Dendritic cell treated with granulocyte-macrophage colony-stimulating factor and Interleukin-4, amounts not matched to agents 40 ng/mL and 50 ng/mL, for 4 days (primary cell): ENCODE measurements at regions not wholly inside any gene's neighbourhood (a gene's known extent, or its start where the extent isn't known, plus 50 kb on each side); places are given as distances from the start of the nearest gene placed in this dataset.
"Not testable (repeated sequence)": the region's sequence is repeated elsewhere in the genome, so short reads cannot be mapped to it uniquely, and the experiment has no call there.

ENCODE experiments used
- H3K27ac Mint-ChIP-seq: one replicate; pipeline ENCODE4 v1.8.0; 2022; ENCODE audit warnings: mild to moderate bottlenecking, mixed read lengths
- H3K27me3 Mint-ChIP-seq: one replicate; pipeline ENCODE4 v1.8.0; 2022; ENCODE audit warnings: mild to moderate bottlenecking, mixed read lengths
- H3K36me3 Mint-ChIP-seq: one replicate; pipeline ENCODE4 v1.8.0; 2022; ENCODE audit warnings: low read depth, mixed read lengths
- H3K4me1 Mint-ChIP-seq: one replicate; pipeline ENCODE4 v1.8.0; 2022; ENCODE audit warnings: low read depth, mixed read lengths
- H3K4me3 Mint-ChIP-seq: one replicate; pipeline ENCODE4 v1.8.0; 2022; ENCODE audit warnings: mild to moderate bottlenecking, moderate library complexity, mixed read lengths
- H3K9me3 Mint-ChIP-seq: one replicate; pipeline ENCODE4 v1.8.0; 2022; ENCODE audit warnings: mixed read lengths
- intact Hi-C: fragments of 100-400 bp; cut with micrococcal nuclease; formaldehyde crosslinking; loops from one replicate; pipeline ENCODE4 v1.15.0; 2022

- H3K9me3 Mint-ChIP-seq, intact Hi-C loops, H3K36me3 Mint-ChIP-seq, H3K27ac Mint-ChIP-seq, H3K4me3 Mint-ChIP-seq: not testable (repeated sequence)
- Mint-ChIP-seq H3K27me3 (peaks cover 42% of the 10 kb centered on the region), H3K4me1 (peaks cover 45% of the 10 kb centered on the region)
Measured at GRCh38 chr16:29264080-29264837, 142.3 kb downstream of the NPIPB11 start.

GRCh38 chr16:29262725-29263124 lies 143.8 kb downstream of the NPIPB11 start:
- H3K4me3 Mint-ChIP-seq, H3K27ac Mint-ChIP-seq: not testable (repeated sequence)

DNA sequence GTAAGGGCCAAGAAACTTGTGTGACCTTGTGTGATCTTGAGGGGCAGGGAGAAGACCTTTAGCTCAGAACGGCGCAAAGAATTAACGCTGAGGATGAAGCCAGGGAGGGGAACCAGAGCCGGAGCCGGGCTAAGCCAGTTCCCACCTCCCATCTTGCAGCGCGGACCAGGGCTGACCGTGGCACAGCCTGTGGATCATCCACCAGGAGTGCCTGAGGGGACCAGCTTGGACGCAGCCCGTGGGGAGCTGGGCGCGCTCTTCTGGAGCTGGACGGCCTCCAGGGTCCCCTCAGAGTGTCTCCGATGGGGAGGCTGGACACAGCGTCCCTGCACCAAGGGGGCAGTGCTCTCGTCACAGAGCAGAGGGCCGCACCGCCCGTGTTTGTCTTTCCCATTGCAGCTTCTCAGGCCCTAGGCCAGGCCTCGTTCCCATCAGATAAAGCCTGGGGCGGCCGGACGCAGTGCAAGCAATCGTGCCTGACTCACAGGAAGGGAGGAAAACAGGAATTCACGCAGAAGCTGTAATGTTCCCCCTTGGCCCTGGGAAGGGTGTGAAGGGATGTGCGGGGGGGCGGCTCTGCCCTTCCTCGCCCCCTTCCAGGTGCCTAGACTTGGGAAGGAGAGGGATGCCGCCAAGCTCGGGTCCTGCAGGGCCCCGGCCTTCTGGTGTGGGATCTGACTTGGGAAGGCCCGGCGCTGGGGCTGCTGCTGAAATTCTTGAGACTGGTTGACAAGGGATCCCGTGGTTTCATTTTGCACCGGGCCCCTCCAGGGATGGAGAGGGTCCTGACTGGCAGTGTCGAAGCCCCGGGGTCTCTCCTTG lies 144.9 kb downstream of the NPIPB11 start:
- not testable (repeated sequence) for H3K9me3 Mint-ChIP-seq, H3K4me3 Mint-ChIP-seq

More at GRCh38 chr16:29262725-29263124, 143.8 kb downstream of the NPIPB11 start:
- H3K4me1 Mint-ChIP-seq = peaks cover 33% of the 10 kb centered on the region
- H3K27me3 Mint-ChIP-seq = peaks cover 39% of the 10 kb centered on the region
- intact Hi-C loops, H3K9me3 Mint-ChIP-seq: not testable (repeated sequence)
- peaks cover 13% of the 10 kb centered on the region for H3K36me3 Mint-ChIP-seq

GRCh38 chr16:29260683-29261426 lies 145.7 kb downstream of the NPIPB11 start:
- Mint-ChIP-seq H3K36me3 (peaks cover 28% of the 10 kb centered on the region), H3K4me1 (peaks cover 24% of the 10 kb centered on the region), H3K27me3 (peaks cover 35% of the 10 kb centered on the region)
- H3K4me3 Mint-ChIP-seq, intact Hi-C loops, H3K9me3 Mint-ChIP-seq, H3K27ac Mint-ChIP-seq: not testable (repeated sequence)

More for the DNA sequence above, 144.9 kb downstream of the NPIPB11 start:
- H3K27ac Mint-ChIP-seq, intact Hi-C loops: not testable (repeated sequence)
- H3K4me1 Mint-ChIP-seq = peaks cover 27% of the 10 kb centered on the region
- peaks cover 32% of the 10 kb centered on the region for H3K27me3 Mint-ChIP-seq
- peaks cover 20% of the 10 kb centered on the region for H3K36me3 Mint-ChIP-seq

- peaks cover 36% of the 10 kb centered on the region for H3K36me3 Mint-ChIP-seq
- intact Hi-C loops, H3K4me3 Mint-ChIP-seq, H3K9me3 Mint-ChIP-seq, H3K27ac Mint-ChIP-seq: not testable (repeated sequence)
- H3K27me3 Mint-ChIP-seq = peaks cover 36% of the 10 kb centered on the region
- H3K4me1 Mint-ChIP-seq = peaks cover 25% of the 10 kb centered on the region
Measured at GRCh38 chr16:29259635-29260457, 146.7 kb downstream of the NPIPB11 start.

GRCh38 chr16:29258946-29259634 lies 147.4 kb downstream of the NPIPB11 start:
- H3K27ac Mint-ChIP-seq, H3K9me3 Mint-ChIP-seq, intact Hi-C loops, H3K4me3 Mint-ChIP-seq: not testable (repeated sequence)
- Mint-ChIP-seq H3K27me3 (peaks cover 36% of the 10 kb centered on the region), H3K36me3 (peaks cover 43% of the 10 kb centered on the region), H3K4me1 (peaks cover 17% of the 10 kb centered on the region)

- intact Hi-C loops, H3K4me3 Mint-ChIP-seq, H3K27ac Mint-ChIP-seq, H3K9me3 Mint-ChIP-seq: not testable (repeated sequence)
- H3K4me1 Mint-ChIP-seq = peaks cover 12% of the 10 kb centered on the region
- H3K27me3 Mint-ChIP-seq = peaks cover 41% of the 10 kb centered on the region
- H3K36me3 Mint-ChIP-seq = peaks cover 53% of the 10 kb centered on the region
Measured at GRCh38 chr16:29257419-29258336, 148.8 kb downstream of the NPIPB11 start.

GRCh38 chr16:29256501-29256981 lies 150.0 kb downstream of the NPIPB11 start:
- Mint-ChIP-seq H3K9me3 (peaks cover 8% of the 10 kb centered on the region), H3K36me3 (peaks cover 58% of the 10 kb centered on the region), H3K4me3 (no peak overlapping the region), H3K4me1 (peaks cover 6% of the 10 kb centered on the region), H3K27ac (no peak overlapping the region), H3K27me3 (peaks cover 42% of the 10 kb centered on the region)
- intact Hi-C loops = no loop called here

GRCh38 chr16:29255957-29256356 lies 150.6 kb downstream of the NPIPB11 start:
- peaks cover 42% of the 10 kb centered on the region for H3K27me3 Mint-ChIP-seq
- H3K27ac Mint-ChIP-seq, H3K4me1 Mint-ChIP-seq, intact Hi-C loops, H3K4me3 Mint-ChIP-seq: not testable (repeated sequence)
- peaks cover 64% of the 10 kb centered on the region for H3K36me3 Mint-ChIP-seq
- H3K9me3 Mint-ChIP-seq = peaks cover 14% of the 10 kb centered on the region

GRCh38 chr16:29255496-29255796 lies 151.1 kb downstream of the NPIPB11 start:
- H3K4me3 Mint-ChIP-seq, H3K4me1 Mint-ChIP-seq, H3K27ac Mint-ChIP-seq, intact Hi-C loops: not testable (repeated sequence)
- Mint-ChIP-seq H3K36me3 (peaks cover 69% of the 10 kb centered on the region), H3K9me3 (peaks cover 19% of the 10 kb centered on the region), H3K27me3 (peaks cover 39% of the 10 kb centered on the region)

GRCh38 chr16:29254676-29255495 lies 151.6 kb downstream of the NPIPB11 start:
- Mint-ChIP-seq H3K4me1 (peaks cover 6% of the 10 kb centered on the region), H3K36me3 (peaks cover 72% of the 10 kb centered on the region), H3K27me3 (peaks cover 41% of the 10 kb centered on the region), H3K27ac (no peak overlapping the region), H3K9me3 (peaks cover 25% of the 10 kb centered on the region), H3K4me3 (no peak overlapping the region)
- intact Hi-C loops = no loop called here
